D721Med (cell line): ENCODE measurements at regions not wholly inside any gene's neighbourhood (a gene's known extent, or its start where the extent isn't known, plus 50 kb on each side); places are given as distances from the start of the nearest gene placed in this dataset.

Experiments used
- DNase-seq: peaks from one replicate; pipeline ENCODE4 v3.0.0; 2011; ENCODE audit warnings: low spot score; ENCODE audit not compliant: insufficient read length
- FAIRE-seq: peaks from 2 replicates; lab custom pipeline; 2011; peaks lifted over from hg19 to GRCh38; lab: Jason Lieb, UNC
- CTCF ChIP-seq: IDR thresholded peaks from 2 replicates; pipeline ENCODE4 v1.5.1; 2012; ENCODE audit warnings: mild to moderate bottlenecking, control low read depth; ENCODE audit not compliant: insufficient read depth; ENCODE audit errors: missing control alignments

DNA sequence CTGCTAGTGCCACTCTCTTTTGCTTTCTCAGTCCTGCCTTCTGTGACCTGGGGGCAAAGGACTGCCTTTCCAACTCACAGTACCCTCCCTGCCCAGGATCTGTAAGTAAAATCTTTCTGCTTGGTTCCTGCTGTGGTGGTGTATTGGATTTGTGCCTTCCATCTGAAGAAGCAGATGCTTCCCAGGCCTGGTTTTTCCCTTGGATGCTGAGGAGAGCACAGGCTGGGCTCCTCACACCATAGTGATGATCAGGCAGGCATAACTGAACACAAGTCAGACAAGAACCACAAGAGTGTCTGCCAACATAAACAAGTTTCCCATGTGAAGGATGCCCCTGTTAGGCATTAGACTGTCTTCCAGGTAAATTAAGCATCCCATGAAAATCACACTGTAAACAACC, 121.3 kb upstream of the NRXN1 start:
- no peak for FAIRE-seq
- DNase-seq = no peak
- TF ChIP-seq CTCF = no peak

DNA sequence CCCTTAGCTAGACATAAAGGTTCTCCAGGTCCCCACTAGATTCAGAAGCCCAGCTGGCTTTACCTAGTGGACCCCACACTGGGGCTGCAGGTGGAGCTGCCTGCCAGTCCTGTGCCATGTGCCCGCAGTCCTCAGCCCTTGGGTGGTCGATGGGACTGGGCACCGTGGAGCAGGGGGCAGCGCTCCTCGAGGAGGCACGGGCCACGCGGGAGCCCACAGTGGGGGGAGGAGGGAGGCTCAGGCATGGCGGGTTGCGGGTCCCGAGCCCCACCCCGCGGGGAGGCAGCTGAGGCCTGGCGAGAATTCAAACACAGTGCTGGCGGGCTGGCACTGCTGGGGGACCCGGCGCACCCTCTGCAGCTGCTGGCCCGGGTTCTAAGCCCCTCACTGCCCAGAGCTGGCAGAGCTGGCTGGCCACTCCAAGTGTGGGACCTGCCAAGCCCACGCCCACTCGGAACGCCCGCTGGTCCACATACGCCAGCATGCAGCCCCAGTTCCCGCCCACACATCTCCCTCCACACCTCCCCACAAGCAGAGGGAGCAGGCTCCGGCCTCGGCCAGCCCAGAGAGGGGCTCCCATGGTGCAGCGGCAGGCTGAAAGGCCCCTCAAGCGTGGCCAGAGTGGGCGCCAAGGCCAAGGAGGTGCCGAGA, 119.7 kb upstream of the NRXN1 start:
- no peak for DNase-seq
- no peak for TF ChIP-seq CTCF
- FAIRE-seq = no peak

DNA sequence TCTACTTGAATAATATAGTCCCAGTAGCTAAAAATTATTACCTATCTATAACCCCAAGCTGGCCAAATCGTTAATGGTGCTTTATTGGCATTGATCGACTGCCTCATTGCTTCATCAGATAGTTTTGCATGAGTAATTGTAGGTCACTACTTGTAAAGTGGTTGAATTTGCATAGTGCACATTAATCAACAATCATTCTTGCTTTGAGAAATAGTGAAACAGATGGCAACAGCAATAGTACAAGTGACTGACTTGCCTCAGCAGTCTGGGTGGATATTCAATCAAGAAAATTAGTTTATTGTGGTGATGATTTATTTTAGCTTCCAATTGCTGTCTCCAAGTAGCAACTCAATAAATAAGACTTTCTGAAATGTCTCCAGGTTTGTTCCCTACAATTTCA, 117.8 kb upstream of the NRXN1 start:
- TF ChIP-seq CTCF = no peak

DNA sequence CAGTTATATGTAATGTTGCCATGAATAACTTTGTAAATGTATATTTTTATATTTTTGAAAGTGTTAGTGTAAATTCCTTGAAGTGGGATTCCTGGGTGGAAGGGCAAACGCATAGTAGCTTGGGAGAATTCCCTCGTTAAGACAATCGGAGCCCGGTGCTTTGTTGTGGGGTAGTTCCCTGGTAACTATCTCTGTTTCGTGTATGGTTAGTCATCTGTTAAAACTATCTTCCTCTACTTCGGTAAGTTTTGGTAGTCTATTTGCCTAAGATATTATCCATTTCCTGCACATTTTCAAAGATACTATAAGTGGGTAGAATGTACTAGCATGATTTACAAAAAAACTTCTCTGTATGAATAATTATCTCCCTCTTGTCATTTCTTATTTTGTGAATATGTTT, 113.8 kb upstream of the NRXN1 start:
- no peak for DNase-seq
- FAIRE-seq = no peak
- no peak for TF ChIP-seq CTCF

More for the DNA sequence above, 117.8 kb upstream of the NRXN1 start:
- no peak for FAIRE-seq
- no peak for DNase-seq

GRCh38 chr2:51120754-51121280, 88.9 kb upstream of the NRXN1 start:
- DNase-seq = no peak
- no peak for FAIRE-seq
- no peak for TF ChIP-seq CTCF

- no peak for FAIRE-seq
- no peak for TF ChIP-seq CTCF
- no peak for DNase-seq
Observed at GRCh38 chr2:51111532-51111931, 79.6 kb upstream of the NRXN1 start.

DNA sequence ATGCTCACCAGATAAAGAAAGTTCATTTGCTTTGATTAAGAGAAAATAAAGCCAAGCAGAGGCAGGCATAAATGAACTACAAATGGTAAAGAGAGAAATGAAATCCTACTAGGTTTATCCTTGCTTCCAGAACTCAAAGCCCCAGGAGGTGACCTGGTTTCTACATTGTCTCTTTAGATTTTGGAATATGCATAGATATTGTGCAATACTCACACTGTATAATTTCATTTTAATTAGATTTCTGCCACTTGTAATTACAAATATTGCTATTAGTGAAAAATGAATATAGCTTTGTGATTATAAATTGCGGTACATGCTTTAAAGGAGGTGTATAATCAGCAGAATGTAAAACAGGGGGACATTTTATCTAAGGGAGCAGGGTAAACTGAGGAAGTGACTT, 76.9 kb upstream of the NRXN1 start:
- TF ChIP-seq CTCF = no peak
- DNase-seq (no peak), FAIRE-seq (no peak)
